ENCODE measurements at regions not wholly inside any gene's neighbourhood (a gene's known extent, or its start where the extent isn't known, plus 50 kb on each side); places are given as distances from the start of the nearest gene placed in this dataset.

- Mint-ChIP-seq H3K27ac (no peak overlapping the region), H3K27me3 (ENCODE audit: low read depth) (no peaks in the 10 kb centered on the region), H3K4me3 (no peak overlapping the region), H3K36me3 (no peaks in the 10 kb centered on the region), H3K4me1 (peaks cover 7% of the 10 kb centered on the region), H3K9me3 (no peaks in the 10 kb centered on the region)
- ChIA-PET CTCF (no interaction called here), POLR2A (no interaction called here)
- no peak for TF ChIP-seq ESRRA (CRISPR knock-in tag; IDR thresholded peaks at IDR 0.05; ENCODE audit: borderline replicate concordance)
- no peak for TF ChIP-seq TEAD1 (CRISPR knock-in tag; IDR thresholded peaks at IDR 0.05)
- TF ChIP-seq ZNF425 (CRISPR knock-in tag; conservative IDR thresholded peaks at IDR 0.05) = no peak
- TF ChIP-seq USF1 (CRISPR knock-in tag; IDR thresholded peaks at IDR 0.05) = no peak
- TF ChIP-seq ZNF121 (CRISPR knock-in tag; IDR thresholded peaks at IDR 0.05) = no peak
- no peak for TF ChIP-seq E2F1 (CRISPR knock-in tag; IDR thresholded peaks at IDR 0.05)
- TF ChIP-seq EMX1 (CRISPR knock-in tag; IDR thresholded peaks at IDR 0.05) = no peak
- no peak for TF ChIP-seq OVOL2 (CRISPR knock-in tag; IDR thresholded peaks at IDR 0.05; ENCODE audit: borderline replicate concordance)
- TF ChIP-seq ZNF423 (CRISPR knock-in tag; IDR thresholded peaks at IDR 0.05) = no peak
- no peak for TF ChIP-seq RELA (CRISPR knock-in tag; IDR thresholded peaks at IDR 0.05; ENCODE audit: borderline replicate concordance)
- TF ChIP-seq CBFB (CRISPR knock-in tag; IDR thresholded peaks at IDR 0.05; ENCODE audit: low read depth) = no peak
- TF ChIP-seq CTCF (IDR thresholded peaks at IDR 0.05) = no peak
- TF ChIP-seq TP53 (CRISPR knock-in tag; IDR thresholded peaks at IDR 0.05) = no peak
- no peak for TF ChIP-seq ZNF396 (CRISPR knock-in tag; IDR thresholded peaks at IDR 0.05; ENCODE audit: borderline replicate concordance)
- no peak for TF ChIP-seq NFYB (CRISPR knock-in tag; conservative IDR thresholded peaks at IDR 0.05; ENCODE audit: low read depth)
- DNase-seq (ENCODE audit: low spot score) = no peak
- no peak for ATAC-seq
Measured at GRCh38 chr14:82488473-82488872, 954.8 kb upstream of the SEL1L start.

GRCh38 chr14:82490397-82490796 lies 956.7 kb upstream of the SEL1L start:
- H3K4me3 Mint-ChIP-seq = no peak overlapping the region
- POLR2A ChIA-PET = no interaction called here
- H3K36me3 Mint-ChIP-seq = no peaks in the 10 kb centered on the region
- H3K4me1 Mint-ChIP-seq = peaks cover 7% of the 10 kb centered on the region
- H3K27ac Mint-ChIP-seq = no peak overlapping the region
- no peaks in the 10 kb centered on the region for H3K27me3 Mint-ChIP-seq (ENCODE audit: low read depth)
- CTCF ChIA-PET = no interaction called here
- H3K9me3 Mint-ChIP-seq = no peaks in the 10 kb centered on the region
- no peak for DNase-seq (ENCODE audit: low spot score)
- no peak for ATAC-seq
- no peak for TF ChIP-seq E2F4 (CRISPR knock-in tag; IDR thresholded peaks at IDR 0.05; ENCODE audit: borderline replicate concordance, low read depth)
- TF ChIP-seq IRF1 (CRISPR knock-in tag; IDR thresholded peaks at IDR 0.05) = no peak
- TF ChIP-seq GRHL2 (CRISPR knock-in tag; IDR thresholded peaks at IDR 0.05; ENCODE audit: insufficient replicate concordance, severe bottlenecking) = no peak
- TF ChIP-seq GABPB1 (CRISPR knock-in tag; IDR thresholded peaks at IDR 0.05) = no peak
- TF ChIP-seq NFE2L1 (CRISPR knock-in tag; IDR thresholded peaks at IDR 0.05) = no peak
- TF ChIP-seq PREB (CRISPR knock-in tag; IDR thresholded peaks at IDR 0.05; ENCODE audit: borderline replicate concordance) = no peak
- no peak for TF ChIP-seq TP53 (CRISPR knock-in tag; IDR thresholded peaks at IDR 0.05)
- no peak for TF ChIP-seq MAX (CRISPR knock-in tag; IDR thresholded peaks at IDR 0.05)
- TF ChIP-seq ZNF396 (CRISPR knock-in tag; IDR thresholded peaks at IDR 0.05; ENCODE audit: borderline replicate concordance) = no peak
- TF ChIP-seq KAT7 (CRISPR knock-in tag; IDR thresholded peaks at IDR 0.05; ENCODE audit: borderline replicate concordance) = no peak
- TF ChIP-seq FOXP1 (CRISPR knock-in tag; IDR thresholded peaks at IDR 0.05; ENCODE audit: borderline replicate concordance) = no peak
- TF ChIP-seq NFYB (CRISPR knock-in tag; conservative IDR thresholded peaks at IDR 0.05; ENCODE audit: low read depth) = no peak
- TF ChIP-seq RORB (CRISPR knock-in tag; IDR thresholded peaks at IDR 0.05) = no peak
- no peak for TF ChIP-seq CREM (CRISPR knock-in tag; IDR thresholded peaks at IDR 0.05)
- TF ChIP-seq USF2 (CRISPR knock-in tag; IDR thresholded peaks at IDR 0.05) = no peak

All from WTC11 (cell line).